ENCODE measurements at regions not wholly inside any gene's neighbourhood (a gene's known extent, or its start where the extent isn't known, plus 50 kb on each side); places are given as distances from the start of the nearest gene placed in this dataset.

GRCh38 chr5:145130996-145131395 lies 704.1 kb downstream of the PRELID2 start:
- no peak overlapping the region for H3K27ac ChIP-seq
- no peak for TF ChIP-seq CTCF (IDR thresholded peaks at IDR 0.05)
- H3K36me3 ChIP-seq, result no peaks in the 10 kb centered on the region
- H3K4me3 ChIP-seq, result no peak overlapping the region
- no peak for ATAC-seq
- DNase-seq, result no peak
- no peaks in the 10 kb centered on the region for H3K4me1 ChIP-seq
- H3K27me3 ChIP-seq, result no peaks in the 10 kb centered on the region
- no peaks in the 10 kb centered on the region for H3K9me3 ChIP-seq
- intact Hi-C loops (cut with DNase I), result no loop called here

- H3K4me3 ChIP-seq, result no peak overlapping the region
- intact Hi-C loops (cut with DNase I), result no loop called here
- H3K27ac ChIP-seq, result no peak overlapping the region
- H3K36me3 ChIP-seq, result no peaks in the 10 kb centered on the region
- no peaks in the 10 kb centered on the region for H3K4me1 ChIP-seq
- ATAC-seq (no peak), DNase-seq (no peak)
- no peaks in the 10 kb centered on the region for H3K27me3 ChIP-seq
- H3K9me3 ChIP-seq, result no peaks in the 10 kb centered on the region
- no peak for TF ChIP-seq CTCF (IDR thresholded peaks at IDR 0.05)
These were observed 705.3 kb downstream of the PRELID2 start for GRCh38 chr5:145129797-145130196.

- H3K27ac ChIP-seq, result no peak overlapping the region
- H3K9me3 ChIP-seq, result no peaks in the 10 kb centered on the region
- DNase-seq (no peak), ATAC-seq (no peak)
- no peak for TF ChIP-seq CTCF (IDR thresholded peaks at IDR 0.05)
- no peaks in the 10 kb centered on the region for H3K4me1 ChIP-seq
- H3K36me3 ChIP-seq, result no peaks in the 10 kb centered on the region
- no peak overlapping the region for H3K4me3 ChIP-seq
- H3K27me3 ChIP-seq, result no peaks in the 10 kb centered on the region
- intact Hi-C loops (cut with DNase I), result no loop called here
These were observed 710.3 kb downstream of the PRELID2 start for GRCh38 chr5:145124806-145125205.

- no peak for TF ChIP-seq CTCF (IDR thresholded peaks at IDR 0.05)
- Histone ChIP-seq H3K4me1 (no peaks in the 10 kb centered on the region), H3K27ac (no peak overlapping the region), H3K4me3 (no peak overlapping the region), H3K36me3 (no peaks in the 10 kb centered on the region), H3K27me3 (no peaks in the 10 kb centered on the region), H3K9me3 (no peaks in the 10 kb centered on the region)
- intact Hi-C loops (cut with DNase I), result no loop called here
- DNase-seq, result no peak
- ATAC-seq, result no peak
These were observed 716.5 kb downstream of the PRELID2 start for GRCh38 chr5:145118611-145119010.

- ATAC-seq (no peak), DNase-seq (no peak)
- Histone ChIP-seq H3K4me1 (no peaks in the 10 kb centered on the region), H3K27ac (no peak overlapping the region), H3K36me3 (no peaks in the 10 kb centered on the region), H3K27me3 (no peaks in the 10 kb centered on the region), H3K4me3 (no peak overlapping the region), H3K9me3 (no peaks in the 10 kb centered on the region)
- TF ChIP-seq CTCF (IDR thresholded peaks at IDR 0.05), result no peak
- intact Hi-C loops (cut with DNase I), result no loop called here
These were observed 717.0 kb downstream of the PRELID2 start for GRCh38 chr5:145118127-145118526.

Measured in left lung (tissue), 4 donors.